Heart left ventricle (tissue), 13 donors: ENCODE measurements at regions not wholly inside any gene's neighbourhood (a gene's known extent, or its start where the extent isn't known, plus 50 kb on each side); places are given as distances from the start of the nearest gene placed in this dataset.

Experiments used
- CTCF ChIP-seq, 12 donors: fragments of 200-600 bp; sonication (generic) in 4 of 12; IDR thresholded peaks; one replicate each; pipeline versions ENCODE4 v1.5.0 to v1.8.0; 2018 to 2022; ENCODE audit warnings: antibody characterized with exemption in 12 of 12, mild to moderate bottlenecking in 5 of 12
- POLR2A ChIP-seq, 2 donors: fragments of 450-650 bp; IDR thresholded peaks; one replicate each; pipeline ENCODE4 v1.6.1; 2017; ENCODE audit warnings: antibody characterized with exemption in 2 of 2, mild to moderate bottlenecking in 2 of 2, moderate library complexity in 2 of 2
- donor health status: ischemic (EF 13 %, LVEDD 7.1; RV severe dilation, severe dysfunction).
- donor health status: DM: no; HTN: yes; CAD: no.
- donor health status: DM: no; HTN: no; CAD: no.
- donor health status: ischemic (EF 25% LVEDD 6.9; RV normal size, moderate dysfunction).
- donor health status: ischemic (EF 25% LVEDD 5.7; RV mildly dilated, moderate dysfunction).
- donor health status: ischemic (EF 35%, LVEDD 5.7; RV mildly dilated, moderate dysfunction).
- donor health status: nonischemic (EF 11% LVEDD 7.7; RV severe dilation, severe dysfunction).
- donor health status: DM: yes; HTN: yes; CAD: no.
- donor health status: PGD.
- donor health status: ischemic (EF 29% LVEDD 5.4; RV normal size, mild dysfunction).
- donor health status: nonischemic (EF 23%, LVEDD 6.1; RV moderate dilation, normal function).

GRCh38 chr5:166354332-166354731 lies 1937.1 kb upstream of the WWC1 start:
- TF ChIP-seq POLR2A (IDR thresholded peaks at IDR 0.05): no peak
- no peak for TF ChIP-seq CTCF (IDR thresholded peaks at IDR 0.05)
